GM12878 (cell line): ENCODE measurements at regions not wholly inside any gene's neighbourhood (a gene's known extent, or its start where the extent isn't known, plus 50 kb on each side); places are given as distances from the start of the nearest gene placed in this dataset.

ENCODE experiments used
- ATAC-seq: fragments of 200-7000 bp; cut with Tn5 transposase; 3 replicates; pipeline ENCODE4 v1.9.1; 2020; ENCODE audit warnings: mild to moderate bottlenecking, moderate library complexity
- BruUV-seq: library from RNA; stranded (reverse); fragments of 400-500 nt; replicated peaks from 2 replicates; lab custom pipeline; 2021; lab: Mats Ljungman, UMichigan
- CTCF ChIA-PET: fragments of 300-600 bp; sonication (Branson Sonifier 250); formaldehyde crosslinking; extraction: SDS; loops from one replicate; lab custom pipeline; 2021; ENCODE audit warnings: inconsistent platforms; lab: Yijun Ruan, JAX
- POLR2A ChIA-PET: fragments of 350-600 bp; formaldehyde crosslinking; extraction: SDS; loops from one replicate; lab custom pipeline; 2021; ENCODE audit warnings: inconsistent platforms; lab: Charles Lee
- RAD21 ChIA-PET: fragments of 300-600 bp; sonication (Branson Sonifier 250); formaldehyde crosslinking; loops from one replicate; lab custom pipeline; 2023; ENCODE audit warnings: antibody characterized with exemption; ENCODE audit not compliant: unreplicated experiment; lab: Charles Lee
- SMC1A ChIA-PET: fragments of 300-600 bp; sonication (Branson Sonifier 250); formaldehyde crosslinking; loops from one replicate; lab custom pipeline; 2023; ENCODE audit not compliant: unreplicated experiment, uncharacterized antibody; lab: Charles Lee
- DNase-seq: peaks from one replicate; pipeline ENCODE4 v3.0.0-alpha.2; 2011; ENCODE audit warnings: low read depth, low spot score
- FAIRE-seq: peaks from 3 replicates; lab custom pipeline; 2011; peaks lifted over from hg19 to GRCh38; lab: Jason Lieb, UNC
- H2AFZ ChIP-seq: 2 replicates; pipeline ENCODE4 v1.6.0; 2011; ENCODE audit warnings: low read depth, low read length, control low read depth; ENCODE audit not compliant: control insufficient read depth
- H3K27ac ChIP-seq: 2 replicates; pipeline ENCODE4 v1.5.1; 2011; ENCODE audit warnings: control low read depth; ENCODE audit not compliant: control insufficient read depth, insufficient read depth
- H3K27me3 ChIP-seq, 2 experiments: replicated peaks in 1 of 2; 2 replicates each; pipeline versions ENCODE4 v1.6.0 to v1.6.1; 2011; ENCODE audit warnings: low read length in 1 of 2; ENCODE audit not compliant: control insufficient read depth in 2 of 2, insufficient read depth in 2 of 2
- H3K36me3 ChIP-seq, 2 experiments: 2 replicates each; pipeline ENCODE4 v1.5.1; 2011; ENCODE audit warnings: low read length in 1 of 2; ENCODE audit not compliant: control insufficient read depth in 2 of 2, insufficient read depth in 2 of 2
- H3K4me1 ChIP-seq: 2 replicates; pipeline ENCODE4 v1.6.1; 2011; ENCODE audit warnings: mild to moderate bottlenecking, low read length, moderate library complexity, mixed read lengths; ENCODE audit not compliant: control insufficient read depth, insufficient read depth
- H3K4me2 ChIP-seq: 2 replicates; pipeline ENCODE4 v1.6.0; 2011; ENCODE audit warnings: control low read depth; ENCODE audit not compliant: control insufficient read depth, insufficient read depth
- H3K4me3 ChIP-seq: fragments of 200-600 bp; sonication (generic); 2 replicates; pipeline ENCODE4 v1.5.1; 2016
- H3K79me2 ChIP-seq: 2 replicates; pipeline ENCODE4 v1.6.0; 2011; ENCODE audit warnings: low read length; ENCODE audit not compliant: control insufficient read depth, insufficient read depth
- H3K9ac ChIP-seq: 2 replicates; pipeline ENCODE4 v1.8.0; 2011; ENCODE audit warnings: low read length, control low read depth, mixed read lengths; ENCODE audit not compliant: control insufficient read depth, insufficient read depth
- H3K9me3 ChIP-seq: replicated peaks from 3 replicates; pipeline ENCODE4 v1.5.1; 2011; ENCODE audit warnings: mild to moderate bottlenecking, low read length; ENCODE audit not compliant: control insufficient read depth, insufficient read depth
- H4K20me1 ChIP-seq: 2 replicates; pipeline ENCODE4 v1.6.0; 2011; ENCODE audit not compliant: control insufficient read depth, insufficient read depth
- CHD2 ChIP-seq: IDR thresholded peaks from 2 replicates; pipeline ENCODE4 v1.6.1; 2011; ENCODE audit warnings: low read depth, low read length, improper control_type of control experiment, borderline replicate concordance
- ETV6 ChIP-seq, 2 experiments: fragments of 450-650 bp in 1 of 2; IDR thresholded peaks in 1 of 2; conservative IDR thresholded peaks in 1 of 2; 2 replicates each; pipeline ENCODE4 v1.6.1; 2014; ENCODE audit warnings: antibody characterized with exemption in 1 of 2, borderline replicate concordance in 1 of 2, low read depth in 1 of 2, mild to moderate bottlenecking in 1 of 2, moderate library complexity in 1 of 2
- HDAC2 ChIP-seq: fragments of 200-600 bp; sonication (generic); IDR thresholded peaks from 2 replicates; pipeline ENCODE4 v1.6.1; 2017
- IKZF2 ChIP-seq, 2 experiments: fragments of 450-650 bp; IDR thresholded peaks; 2 replicates each; pipeline ENCODE4 v1.6.1; 2017; ENCODE audit warnings: mild to moderate bottlenecking in 2 of 2, moderate library complexity in 2 of 2
- MYB ChIP-seq: fragments of 150-350 bp; IDR thresholded peaks from 2 replicates; pipeline ENCODE4 v1.6.1; 2014; ENCODE audit warnings: mild to moderate bottlenecking, low read depth, low read length, borderline replicate concordance
- RFX5 ChIP-seq: IDR thresholded peaks from 2 replicates; pipeline ENCODE4 v1.6.1; 2011; ENCODE audit warnings: low read depth, low read length, improper control_type of control experiment
- SIX5 ChIP-seq: IDR thresholded peaks from 2 replicates; pipeline ENCODE4 v1.6.1; 2011; ENCODE audit warnings: mild to moderate bottlenecking, low read depth, low read length, moderate library complexity; ENCODE audit not compliant: severe bottlenecking
- SRF ChIP-seq, 2 experiments: IDR thresholded peaks; 2 replicates each; pipeline ENCODE4 v1.6.1; 2011; ENCODE audit warnings: low read depth in 2 of 2, low read length in 2 of 2, mild to moderate bottlenecking in 1 of 2, moderate library complexity in 1 of 2
- WGBS: methylation state at CpG from one replicate; pipeline ENCODE4 v1.1.6; 2016; ENCODE audit warnings: low lambda C conversion rate; ENCODE audit not compliant: insufficient replicate concordance, insufficient coverage; ENCODE audit errors: missing lambda C conversion rate; 5-methylcytosine and 5-hydroxymethylcytosine counted together
- in situ Hi-C: fragments of 300-500 bp; cut with MboI; formaldehyde crosslinking; loops from 9 replicates; pipeline ENCODE4 v1.14.3; 2018; ENCODE audit warnings: mixed read lengths
- intact Hi-C: fragments of 100-400 bp; cut with micrococcal nuclease; formaldehyde crosslinking; loops from one replicate; pipeline ENCODE4 v1.14.2; 2022; ENCODE audit not compliant: unreplicated experiment
- TF ChIP-seq, protein P1 (sequence below): fragments of 450-650 bp; IDR thresholded peaks from 2 replicates; pipeline ENCODE4 v1.6.1; 2018; ENCODE audit warnings: mild to moderate bottlenecking, low read depth, moderate library complexity; ENCODE audit not compliant: partially characterized antibody

GRCh38 chr16:9580025-9580424 lies 488.6 kb downstream of the HAPSTR1 start (continued):
- TF ChIP-seq SRF (IDR thresholded peaks at IDR 0.05; ENCODE audit: low read depth in 2 of 2, low read length in 2 of 2) (no peak), ETV6 (conservative IDR thresholded peaks at IDR 0.05 in 1 of 2, IDR thresholded peaks at IDR 0.05 in 1 of 2; ENCODE audit: borderline replicate concordance in 1 of 2, low read depth in 1 of 2) (no peak)
- TF ChIP-seq, protein P1, sequence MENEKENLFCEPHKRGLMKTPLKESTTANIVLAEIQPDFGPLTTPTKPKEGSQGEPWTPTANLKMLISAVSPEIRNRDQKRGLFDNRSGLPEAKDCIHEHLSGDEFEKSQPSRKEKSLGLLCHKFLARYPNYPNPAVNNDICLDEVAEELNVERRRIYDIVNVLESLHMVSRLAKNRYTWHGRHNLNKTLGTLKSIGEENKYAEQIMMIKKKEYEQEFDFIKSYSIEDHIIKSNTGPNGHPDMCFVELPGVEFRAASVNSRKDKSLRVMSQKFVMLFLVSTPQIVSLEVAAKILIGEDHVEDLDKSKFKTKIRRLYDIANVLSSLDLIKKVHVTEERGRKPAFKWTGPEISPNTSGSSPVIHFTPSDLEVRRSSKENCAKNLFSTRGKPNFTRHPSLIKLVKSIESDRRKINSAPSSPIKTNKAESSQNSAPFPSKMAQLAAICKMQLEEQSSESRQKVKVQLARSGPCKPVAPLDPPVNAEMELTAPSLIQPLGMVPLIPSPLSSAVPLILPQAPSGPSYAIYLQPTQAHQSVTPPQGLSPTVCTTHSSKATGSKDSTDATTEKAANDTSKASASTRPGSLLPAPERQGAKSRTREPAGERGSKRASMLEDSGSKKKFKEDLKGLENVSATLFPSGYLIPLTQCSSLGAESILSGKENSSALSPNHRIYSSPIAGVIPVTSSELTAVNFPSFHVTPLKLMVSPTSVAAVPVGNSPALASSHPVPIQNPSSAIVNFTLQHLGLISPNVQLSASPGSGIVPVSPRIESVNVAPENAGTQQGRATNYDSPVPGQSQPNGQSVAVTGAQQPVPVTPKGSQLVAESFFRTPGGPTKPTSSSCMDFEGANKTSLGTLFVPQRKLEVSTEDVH = no peak
- TF ChIP-seq, all 136 proteins: peak for 0

- 6% methylated on average over 1 of the region's 1 CpG for WGBS
- intact Hi-C loops = no loop called here
- no peaks in the 10 kb centered on the region; a peak in 1 of 4 replicates for H3K27me3 ChIP-seq
- in situ Hi-C loops = no loop called here
- ChIA-PET CTCF (no interaction called here), RAD21 (no interaction called here), SMC1A (no interaction called here), POLR2A (no interaction called here)
- DNase-seq (no peak), ATAC-seq (no peak), FAIRE-seq (no peak)
- no peak overlapping the region for H3K4me3 ChIP-seq
- H4K20me1 ChIP-seq = no peaks in the 10 kb centered on the region
- no peak for TF ChIP-seq IKZF2 (IDR thresholded peaks at IDR 0.05)
- TF ChIP-seq MYB = no peak
- no peak for TF ChIP-seq SIX5
- TF ChIP-seq HDAC2 = no peak
- no peak for TF ChIP-seq RFX5
- TF ChIP-seq CHD2 = no peak
- H3K4me2 ChIP-seq = no peak overlapping the region
- no peaks in the 10 kb centered on the region for H3K9me3 ChIP-seq
- no peaks in the 10 kb centered on the region for H3K79me2 ChIP-seq
- no peaks in the 10 kb centered on the region for H3K36me3 ChIP-seq
- H3K4me1 ChIP-seq = no peaks in the 10 kb centered on the region
- H2AFZ ChIP-seq = no peak overlapping the region
- no peak overlapping the region for H3K27ac ChIP-seq
- BruUV-seq = no TSS peak
- H3K9ac ChIP-seq = no peak overlapping the region
Measured at GRCh38 chr16:9593440-9593839, 502.0 kb downstream of the HAPSTR1 start.
